Stimulated activated memory B cell treated with anti-CD40 and anti-IgM and Interleukin-4, amounts not matched to agents 10 μg/mL and 1 μg/mL and 100 μg/mL, for 72 hours (primary cell): ENCODE measurements at regions not wholly inside any gene's neighbourhood (a gene's known extent, or its start where the extent isn't known, plus 50 kb on each side); places are given as distances from the start of the nearest gene placed in this dataset.

Experiments
- ATAC-seq: fragments of 150-1000 bp; cut with Tn5 transposase; 2 replicates; pipeline ENCODE4 v1.10.0; 2021
- H3K27ac Mint-ChIP-seq: one replicate; pipeline ENCODE4 v1.8.0; 2022; ENCODE audit warnings: mild to moderate bottlenecking, mixed read lengths
- H3K27me3 Mint-ChIP-seq: one replicate; pipeline ENCODE4 v1.8.0; 2022; ENCODE audit warnings: mixed read lengths
- H3K36me3 Mint-ChIP-seq: one replicate; pipeline ENCODE4 v1.8.0; 2022; ENCODE audit warnings: mixed read lengths
- H3K4me1 Mint-ChIP-seq: one replicate; pipeline ENCODE4 v1.8.0; 2022; ENCODE audit warnings: mixed read lengths
- H3K4me3 Mint-ChIP-seq: one replicate; pipeline ENCODE4 v1.8.0; 2022; ENCODE audit warnings: mild to moderate bottlenecking, moderate library complexity, mixed read lengths
- H3K9me3 Mint-ChIP-seq: one replicate; pipeline ENCODE4 v1.8.0; 2022; ENCODE audit warnings: mixed read lengths

DNA sequence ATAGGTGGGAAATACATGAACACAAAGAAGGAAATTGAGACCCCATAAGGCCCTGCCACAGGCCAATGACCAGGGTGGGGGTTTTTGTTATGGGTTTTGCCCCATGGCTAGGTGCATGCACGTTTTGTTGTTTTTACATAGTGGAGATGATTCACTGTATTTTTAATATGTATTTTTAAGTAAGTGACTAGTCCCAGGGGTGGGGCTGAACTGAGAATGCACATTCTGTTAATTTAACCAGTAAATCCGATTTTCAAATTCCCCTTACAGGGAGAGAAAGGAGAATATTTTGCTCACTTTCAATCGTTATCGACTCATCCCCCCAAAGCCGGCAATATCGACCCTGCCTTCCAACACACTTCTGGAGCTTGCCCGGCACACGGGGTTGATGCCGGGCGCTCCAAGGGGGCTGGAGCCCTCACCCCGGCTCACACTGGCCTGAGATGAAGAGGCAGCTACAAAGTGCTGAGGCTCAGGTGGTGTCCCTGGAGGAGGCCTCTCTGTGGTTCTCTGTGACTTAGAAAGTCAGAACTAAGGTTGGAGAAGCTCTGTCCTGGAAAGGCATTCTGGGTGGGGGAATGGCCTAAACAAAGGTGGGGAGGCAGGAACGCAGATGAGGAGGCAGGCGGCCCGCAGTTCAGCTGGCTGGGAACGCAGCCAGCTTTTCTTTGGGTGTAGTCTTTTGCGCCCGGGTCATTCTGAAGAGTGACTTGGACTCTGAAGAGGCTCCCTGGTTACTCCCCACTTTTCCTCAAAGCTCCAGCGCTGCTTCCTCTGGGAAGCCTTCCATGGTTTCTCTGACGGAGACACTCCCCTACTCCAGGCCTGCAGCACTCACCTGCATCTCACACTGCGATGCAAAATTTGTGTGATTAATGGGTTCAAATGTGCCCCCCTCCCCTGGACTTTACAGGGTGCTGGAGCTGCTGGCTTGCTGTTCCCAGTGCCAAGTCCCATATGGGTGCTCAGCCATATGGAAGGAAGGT is 50.7 kb upstream of the DLK1 start:
- Mint-ChIP-seq H3K9me3 (no peaks in the 10 kb centered on the region), H3K27me3 (peaks cover 59% of the 10 kb centered on the region), H3K4me3 (no peak overlapping the region), H3K36me3 (no peaks in the 10 kb centered on the region), H3K27ac (no peak overlapping the region), H3K4me1 (peaks cover 6% of the 10 kb centered on the region)
- no peak for ATAC-seq
